ENCODE measurements at regions not wholly inside any gene's neighbourhood (a gene's known extent, or its start where the extent isn't known, plus 50 kb on each side); places are given as distances from the start of the nearest gene placed in this dataset.
"Not testable (repeated sequence)": the region's sequence is repeated elsewhere in the genome, so short reads cannot be mapped to it uniquely, and the experiment has no call there.

- DNase-seq (ENCODE audit: low spot score): no peak
- TF ChIP-seq CTCF (IDR thresholded peaks at IDR 0.05): no peak
- no peak overlapping the region for H3K4me3 ChIP-seq
- H3K27ac ChIP-seq: no peak overlapping the region
These were observed 110.8 kb downstream of the ZNF22 start for GRCh38 chr10:45111509-45111908.

GRCh38 chr10:45117940-45118339, 117.2 kb downstream of the ZNF22 start:
- DNase-seq (ENCODE audit: low spot score); H3K27ac ChIP-seq; H3K4me3 ChIP-seq: not testable (repeated sequence)

- no peak for DNase-seq (ENCODE audit: low spot score)
- no peak overlapping the region for H3K4me3 ChIP-seq
- TF ChIP-seq CTCF (IDR thresholded peaks at IDR 0.05): no peak
- H3K27ac ChIP-seq: no peak overlapping the region
These were observed 118.2 kb downstream of the ZNF22 start for GRCh38 chr10:45118929-45119328.

- H3K4me3 ChIP-seq; DNase-seq (ENCODE audit: low spot score); H3K27ac ChIP-seq: not testable (repeated sequence)
These were observed 121.6 kb downstream of the ZNF22 start for GRCh38 chr10:45122180-45122860.

- no peak for TF ChIP-seq CTCF (IDR thresholded peaks at IDR 0.05)
- Histone ChIP-seq H3K4me3 (no peak overlapping the region), H3K27ac (no peak overlapping the region)
- DNase-seq (ENCODE audit: low spot score): no peak
These were observed 134.9 kb downstream of the ZNF22 start for GRCh38 chr10:45135443-45136198.

GRCh38 chr10:45136256-45136655, 135.5 kb downstream of the ZNF22 start:
- no peak for DNase-seq (ENCODE audit: low spot score)
- Histone ChIP-seq H3K4me3 (no peak overlapping the region), H3K27ac (no peak overlapping the region)
- no peak for TF ChIP-seq CTCF (IDR thresholded peaks at IDR 0.05)

GRCh38 chr10:45144326-45145070, 143.8 kb downstream of the ZNF22 start:
- no peak for DNase-seq (ENCODE audit: low spot score)
- no peak for TF ChIP-seq CTCF (IDR thresholded peaks at IDR 0.05)
- Histone ChIP-seq H3K27ac (no peak overlapping the region), H3K4me3 (no peak overlapping the region)

- H3K4me3 ChIP-seq; DNase-seq (ENCODE audit: low spot score); H3K27ac ChIP-seq: not testable (repeated sequence)
These were observed 144.4 kb downstream of the ZNF22 start for GRCh38 chr10:45145143-45145542.
